ENCODE measurements at regions not wholly inside any gene's neighbourhood (a gene's known extent, or its start where the extent isn't known, plus 50 kb on each side); places are given as distances from the start of the nearest gene placed in this dataset.

DNA sequence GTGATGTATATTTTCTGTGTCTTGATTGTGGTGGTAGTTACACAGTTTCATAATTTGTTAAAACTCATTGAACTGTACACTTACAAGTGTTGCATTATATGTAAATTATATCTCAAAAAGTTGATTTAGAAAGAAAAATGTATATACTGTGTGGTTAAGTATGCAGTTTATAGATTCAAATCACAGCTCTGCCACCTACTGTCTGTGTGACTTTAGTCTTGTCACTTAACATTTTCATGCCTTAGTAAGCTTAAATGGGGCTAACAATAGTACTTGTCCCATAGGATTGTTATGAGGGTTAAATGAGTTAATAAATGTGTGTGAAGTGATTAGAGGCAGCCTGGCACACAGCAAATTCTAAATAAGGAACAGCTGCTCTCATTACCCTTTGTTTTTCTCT is 120.9 kb upstream of the P2RY1 start:
- TF ChIP-seq, protein P1, sequence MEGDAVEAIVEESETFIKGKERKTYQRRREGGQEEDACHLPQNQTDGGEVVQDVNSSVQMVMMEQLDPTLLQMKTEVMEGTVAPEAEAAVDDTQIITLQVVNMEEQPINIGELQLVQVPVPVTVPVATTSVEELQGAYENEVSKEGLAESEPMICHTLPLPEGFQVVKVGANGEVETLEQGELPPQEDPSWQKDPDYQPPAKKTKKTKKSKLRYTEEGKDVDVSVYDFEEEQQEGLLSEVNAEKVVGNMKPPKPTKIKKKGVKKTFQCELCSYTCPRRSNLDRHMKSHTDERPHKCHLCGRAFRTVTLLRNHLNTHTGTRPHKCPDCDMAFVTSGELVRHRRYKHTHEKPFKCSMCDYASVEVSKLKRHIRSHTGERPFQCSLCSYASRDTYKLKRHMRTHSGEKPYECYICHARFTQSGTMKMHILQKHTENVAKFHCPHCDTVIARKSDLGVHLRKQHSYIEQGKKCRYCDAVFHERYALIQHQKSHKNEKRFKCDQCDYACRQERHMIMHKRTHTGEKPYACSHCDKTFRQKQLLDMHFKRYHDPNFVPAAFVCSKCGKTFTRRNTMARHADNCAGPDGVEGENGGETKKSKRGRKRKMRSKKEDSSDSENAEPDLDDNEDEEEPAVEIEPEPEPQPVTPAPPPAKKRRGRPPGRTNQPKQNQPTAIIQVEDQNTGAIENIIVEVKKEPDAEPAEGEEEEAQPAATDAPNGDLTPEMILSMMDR (IDR thresholded peaks at IDR 0.05), result no peak
- TF ChIP-seq POLR2A (IDR thresholded peaks at IDR 0.05), result no peak

All from thyroid gland (tissue), 4 donors.